ENCODE measurements at regions not wholly inside any gene's neighbourhood (a gene's known extent, or its start where the extent isn't known, plus 50 kb on each side); places are given as distances from the start of the nearest gene placed in this dataset.
"Not testable (repeated sequence)": the region's sequence is repeated elsewhere in the genome, so short reads cannot be mapped to it uniquely, and the experiment has no call there.

GRCh38 chr21:13310120-13310519, 299.5 kb upstream of the POTED start:
- TF ChIP-seq EZH2 (IDR thresholded peaks at IDR 0.05; ENCODE audit: low read depth); CTCF (conservative IDR thresholded peaks at IDR 0.05): not testable (repeated sequence)

Data from PC-9 (cell line).